ENCODE measurements at regions not wholly inside any gene's neighbourhood (a gene's known extent, or its start where the extent isn't known, plus 50 kb on each side); places are given as distances from the start of the nearest gene placed in this dataset.

GRCh38 chr20:55919319-55919718 is 86.0 kb downstream of the CBLN4 start:
- TF ChIP-seq SUZ12 (IDR thresholded peaks at IDR 0.05) = no peak
- TF ChIP-seq L3MBTL2 (conservative IDR thresholded peaks at IDR 0.05) = no peak
- no peak for TF ChIP-seq ARNT (IDR thresholded peaks at IDR 0.05)
- TF ChIP-seq HDGF (IDR thresholded peaks at IDR 0.05; ENCODE audit: borderline replicate concordance) = no peak
- no peak for TF ChIP-seq PKNOX1 (IDR thresholded peaks at IDR 0.05)
- no peak for TF ChIP-seq BHLHE40 (IDR thresholded peaks at IDR 0.05; ENCODE audit: borderline replicate concordance)
- TF ChIP-seq ELF4 (IDR thresholded peaks at IDR 0.05) = no peak
- TF ChIP-seq TARDBP (IDR thresholded peaks at IDR 0.05) = no peak
